Hepatocyte (in vitro differentiated cells): ENCODE measurements at regions not wholly inside any gene's neighbourhood (a gene's known extent, or its start where the extent isn't known, plus 50 kb on each side); places are given as distances from the start of the nearest gene placed in this dataset.
A peak's percentile ranks its signal among the peaks of the same experiment; 100 is the strongest.

Experiments used
- DNase-seq: peaks from one replicate; pipeline ENCODE4 v3.0.0-alpha.2; 2016; ENCODE audit warnings: low spot score
- H2AFZ ChIP-seq: fragments of 200-600 bp; sonication (generic); 2 replicates; pipeline ENCODE4 v1.6.0; 2016; ENCODE audit warnings: antibody characterized with exemption, mild to moderate bottlenecking
- H3K27ac ChIP-seq: fragments of 200-600 bp; sonication (generic); 2 replicates; pipeline ENCODE4 v1.5.1; 2016; ENCODE audit warnings: mild to moderate bottlenecking
- H3K27me3 ChIP-seq: fragments of 200-600 bp; sonication (generic); 2 replicates; pipeline ENCODE4 v1.6.1; 2016
- H3K36me3 ChIP-seq: fragments of 200-600 bp; sonication (generic); replicated peaks from 2 replicates; pipeline ENCODE4 v1.5.1; 2016; ENCODE audit warnings: low read depth; ENCODE audit not compliant: insufficient read depth
- H3K4me1 ChIP-seq: fragments of 200-600 bp; sonication (generic); 2 replicates; pipeline ENCODE4 v1.5.1; 2016; ENCODE audit warnings: mild to moderate bottlenecking, moderate library complexity; ENCODE audit not compliant: insufficient read depth
- H3K4me2 ChIP-seq: fragments of 200-600 bp; sonication (generic); 2 replicates; pipeline ENCODE4 v1.6.0; 2016
- H3K4me3 ChIP-seq: fragments of 200-600 bp; sonication (generic); 2 replicates; pipeline ENCODE4 v1.5.1; 2016; ENCODE audit warnings: mild to moderate bottlenecking
- H3K79me2 ChIP-seq: fragments of 200-600 bp; sonication (generic); 2 replicates; pipeline ENCODE4 v1.6.0; 2017; ENCODE audit warnings: mild to moderate bottlenecking
- H3K9me2 ChIP-seq: fragments of 200-600 bp; sonication (generic); replicated peaks from 2 replicates; pipeline ENCODE4 v1.6.0; 2017; ENCODE audit warnings: mild to moderate bottlenecking; ENCODE audit not compliant: insufficient read depth
- H3K9me3 ChIP-seq: fragments of 200-600 bp; sonication (generic); 2 replicates; pipeline ENCODE4 v1.5.1; 2016; ENCODE audit warnings: low read depth, mild to moderate bottlenecking
- H4K20me1 ChIP-seq: fragments of 200-600 bp; sonication (generic); 2 replicates; pipeline ENCODE4 v1.6.0; 2016; ENCODE audit warnings: mild to moderate bottlenecking; ENCODE audit not compliant: insufficient read depth, poor library complexity, severe bottlenecking
- CTCF ChIP-seq: fragments of 200-600 bp; sonication (generic); IDR thresholded peaks from 2 replicates; pipeline ENCODE4 v1.5.1; 2016; ENCODE audit warnings: antibody characterized with exemption, mild to moderate bottlenecking; ENCODE audit not compliant: poor library complexity
- EZH2 ChIP-seq: fragments of 200-600 bp; sonication (generic); IDR thresholded peaks from 2 replicates; pipeline ENCODE4 v1.6.1; 2016; ENCODE audit warnings: antibody characterized with exemption, mild to moderate bottlenecking, borderline replicate concordance
- EZH2phosphoT487 ChIP-seq: fragments of 200-600 bp; sonication (generic); IDR thresholded peaks from one replicate; pipeline ENCODE4 v1.6.1; 2018; ENCODE audit warnings: antibody characterized with exemption, mild to moderate bottlenecking, low read depth, moderate library complexity; ENCODE audit not compliant: unreplicated experiment, severe bottlenecking
- WGBS: methylation state at CpG from one replicate; pipeline ENCODE4 v1.1.6; 2016; ENCODE audit warnings: low lambda C conversion rate; ENCODE audit errors: missing lambda C conversion rate; 5-methylcytosine and 5-hydroxymethylcytosine counted together

GRCh38 chr10:126744571-126744970 is 74.1 kb upstream of the C10orf90 start:
- TF ChIP-seq EZH2 = no peak
- no peak for TF ChIP-seq EZH2phosphoT487
- TF ChIP-seq CTCF = no peak
- H3K27ac ChIP-seq = no peak overlapping the region

GRCh38 chr10:126749015-126749655 is 78.6 kb upstream of the C10orf90 start:
- Histone ChIP-seq H3K27ac (no peak overlapping the region), H3K4me1 (no peaks in the 10 kb centered on the region), H3K9me2 (no peaks in the 10 kb centered on the region), H3K9me3 (no peaks in the 10 kb centered on the region), H3K4me3 (no peak overlapping the region), H3K79me2 (no peaks in the 10 kb centered on the region), H4K20me1 (no peaks in the 10 kb centered on the region), H2AFZ (no peak overlapping the region), H3K36me3 (no peaks in the 10 kb centered on the region), H3K27me3 (no peaks in the 10 kb centered on the region), H3K4me2 (no peak overlapping the region)
- WGBS = 22% methylated on average over 5 of the region's 5 CpGs
- DNase-seq = peak; percentile 88
- TF ChIP-seq EZH2phosphoT487 (no peak), EZH2 (no peak), CTCF (peak; percentile 75)

More at GRCh38 chr10:126744571-126744970, 74.1 kb upstream of the C10orf90 start:
- no peaks in the 10 kb centered on the region for H3K9me2 ChIP-seq
- WGBS = 93% methylated on average over 1 of the region's 1 CpG
- H3K9me3 ChIP-seq = no peaks in the 10 kb centered on the region
- H4K20me1 ChIP-seq = no peaks in the 10 kb centered on the region
- DNase-seq = no peak
- no peaks in the 10 kb centered on the region for H3K4me1 ChIP-seq
- peaks cover 5% of the 10 kb centered on the region for H3K27me3 ChIP-seq
- H3K79me2 ChIP-seq = no peaks in the 10 kb centered on the region
- no peaks in the 10 kb centered on the region for H3K36me3 ChIP-seq
- no peak overlapping the region for H2AFZ ChIP-seq
- H3K4me3 ChIP-seq = no peak overlapping the region
- no peak overlapping the region for H3K4me2 ChIP-seq

- TF ChIP-seq EZH2phosphoT487 = no peak
- TF ChIP-seq CTCF = no peak
- TF ChIP-seq EZH2 = no peak
- no peaks in the 10 kb centered on the region for H3K36me3 ChIP-seq
- 64% methylated on average over 10 of the region's 10 CpGs for WGBS
These were observed 84.5 kb upstream of the C10orf90 start for GRCh38 chr10:126754966-126755365.

More at GRCh38 chr10:126754966-126755365, 84.5 kb upstream of the C10orf90 start:
- Histone ChIP-seq H3K79me2 (no peaks in the 10 kb centered on the region), H3K4me2 (no peak overlapping the region), H3K9me3 (no peaks in the 10 kb centered on the region), H3K4me1 (no peaks in the 10 kb centered on the region), H3K9me2 (no peaks in the 10 kb centered on the region), H3K27me3 (no peaks in the 10 kb centered on the region), H4K20me1 (no peaks in the 10 kb centered on the region), H3K4me3 (no peak overlapping the region), H2AFZ (no peak overlapping the region), H3K27ac (no peak overlapping the region)
- no peak for DNase-seq
